Esophagus muscularis mucosa (tissue), 4 donors: ENCODE measurements at regions not wholly inside any gene's neighbourhood (a gene's known extent, or its start where the extent isn't known, plus 50 kb on each side); places are given as distances from the start of the nearest gene placed in this dataset.

Source experiments
- CTCF ChIP-seq, 3 experiments: fragments of 200-600 bp in 2 of 3; fragments of 450-650 bp in 1 of 3; sonication (generic) in 2 of 3; IDR thresholded peaks; one replicate each; pipeline ENCODE4 v1.5.1; 2017 to 2019; ENCODE audit warnings: antibody characterized with exemption in 3 of 3, mild to moderate bottlenecking in 2 of 3, moderate library complexity in 1 of 3
- EP300 ChIP-seq: sonication (generic); formaldehyde crosslinking; IDR thresholded peaks from one replicate; pipeline ENCODE4 v1.6.1; 2017; ENCODE audit warnings: antibody characterized with exemption
- POLR2A ChIP-seq: fragments of 450-650 bp; IDR thresholded peaks from one replicate; pipeline ENCODE4 v1.6.1; 2017; ENCODE audit warnings: antibody characterized with exemption, moderate library complexity, mild to moderate bottlenecking, low read depth
- POLR2AphosphoS5 ChIP-seq, 2 donors: sonication (generic); formaldehyde crosslinking; IDR thresholded peaks; one replicate each; pipeline ENCODE4 v1.6.1; 2017; ENCODE audit warnings: antibody characterized with exemption in 2 of 2

GRCh38 chr14:53591816-53592215 lies 364.8 kb downstream of the BMP4 start:
- TF ChIP-seq POLR2AphosphoS5 (IDR thresholded peaks at IDR 0.05) (no peak), CTCF (IDR thresholded peaks at IDR 0.05) (no peak), POLR2A (no peak), EP300 (no peak)
